Subcutaneous abdominal adipose tissue (tissue), 5 donors: ENCODE measurements at regions not wholly inside any gene's neighbourhood (a gene's known extent, or its start where the extent isn't known, plus 50 kb on each side); places are given as distances from the start of the nearest gene placed in this dataset.

Experiments
- H3K27ac ChIP-seq: one replicate; pipeline ENCODE4 v1.7.0; 2013; ENCODE audit warnings: low read depth, mild to moderate bottlenecking, inconsistent platforms, low read length, moderate library complexity
- H3K27me3 ChIP-seq, 5 donors: one replicate each; pipeline ENCODE4 v1.7.0; 2013; ENCODE audit warnings: low read length in 5 of 5, inconsistent platforms in 1 of 5; ENCODE audit not compliant: control insufficient read depth in 5 of 5, insufficient read depth in 4 of 5
- H3K36me3 ChIP-seq, 5 donors: one replicate each; pipeline ENCODE4 v1.7.0; 2013; ENCODE audit warnings: low read length in 5 of 5; ENCODE audit not compliant: control insufficient read depth in 5 of 5, insufficient read depth in 5 of 5
- H3K4me1 ChIP-seq, 5 donors: one replicate each; pipeline ENCODE4 v1.7.0; 2013; ENCODE audit warnings: low read length in 5 of 5, mild to moderate bottlenecking in 3 of 5, moderate library complexity in 1 of 5; ENCODE audit not compliant: control insufficient read depth in 5 of 5, insufficient read depth in 5 of 5
- H3K4me3 ChIP-seq, 5 donors: one replicate each; pipeline ENCODE4 v1.7.0; 2013; ENCODE audit warnings: low read length in 5 of 5, low read depth in 1 of 5
- H3K9ac ChIP-seq, 5 donors: one replicate each; pipeline ENCODE4 v1.7.0; 2013; ENCODE audit warnings: low read length in 5 of 5, mild to moderate bottlenecking in 4 of 5, moderate library complexity in 3 of 5
- H3K9me3 ChIP-seq, 5 donors: one replicate each; pipeline ENCODE4 v1.7.0; 2013; ENCODE audit warnings: low read length in 5 of 5; ENCODE audit not compliant: control insufficient read depth in 5 of 5
- donor health status: healthy.
- donor health status: healthy.
- donor health status: healthy.
- donor health status: healthy.
- donor health status: healthy.

GRCh38 chr18:7467708-7468466, 99.2 kb upstream of the PTPRM start:
- peaks cover 0 to 6% (median 0%) of the 10 kb centered on the region in 5 donors for H3K4me1 ChIP-seq
- H3K4me3 ChIP-seq = no peak overlapping the region
- no peaks in the 10 kb centered on the region for H3K9me3 ChIP-seq

GRCh38 chr18:7470101-7470500, 97.0 kb upstream of the PTPRM start:
- H3K4me3 ChIP-seq = no peak overlapping the region
- peaks cover 0 to 6% (median 0%) of the 10 kb centered on the region in 5 donors for H3K4me1 ChIP-seq
- H3K36me3 ChIP-seq = no peaks in the 10 kb centered on the region
- H3K9me3 ChIP-seq = no peaks in the 10 kb centered on the region
- no peak overlapping the region for H3K9ac ChIP-seq
- no peak overlapping the region for H3K27ac ChIP-seq
- H3K27me3 ChIP-seq = no peaks in the 10 kb centered on the region

More at GRCh38 chr18:7467708-7468466, 99.2 kb upstream of the PTPRM start:
- Histone ChIP-seq H3K27me3 (no peaks in the 10 kb centered on the region), H3K9ac (no peak overlapping the region), H3K27ac (no peak overlapping the region), H3K36me3 (no peaks in the 10 kb centered on the region)

- H3K9me3 ChIP-seq = no peaks in the 10 kb centered on the region
- H3K4me1 ChIP-seq = peaks cover 0 to 6% (median 0%) of the 10 kb centered on the region in 5 donors
- no peak overlapping the region for H3K9ac ChIP-seq
- H3K27ac ChIP-seq = no peak overlapping the region
- H3K4me3 ChIP-seq = no peak overlapping the region
- no peaks in the 10 kb centered on the region for H3K27me3 ChIP-seq
- no peaks in the 10 kb centered on the region for H3K36me3 ChIP-seq
These were observed 96.6 kb upstream of the PTPRM start for GRCh38 chr18:7470503-7470902.

GRCh38 chr18:7476386-7476785, 90.7 kb upstream of the PTPRM start:
- Histone ChIP-seq H3K9me3 (no peaks in the 10 kb centered on the region), H3K4me1 (peaks cover 0 to 11% (median 6%) of the 10 kb centered on the region in 5 donors), H3K4me3 (no peak overlapping the region), H3K27me3 (peaks cover 0 to 3% (median 0%) of the 10 kb centered on the region in 5 donors), H3K36me3 (no peaks in the 10 kb centered on the region), H3K9ac (no peak overlapping the region), H3K27ac (no peak overlapping the region)

- H3K9ac ChIP-seq = no peak overlapping the region
- no peak overlapping the region for H3K4me3 ChIP-seq
- H3K36me3 ChIP-seq = no peaks in the 10 kb centered on the region
- peaks cover 0 to 3% (median 0%) of the 10 kb centered on the region in 5 donors for H3K27me3 ChIP-seq
- peaks cover 0 to 11% (median 6%) of the 10 kb centered on the region in 5 donors for H3K4me1 ChIP-seq
- no peaks in the 10 kb centered on the region for H3K9me3 ChIP-seq
- no peak overlapping the region for H3K27ac ChIP-seq
These were observed 87.4 kb upstream of the PTPRM start for GRCh38 chr18:7479756-7480155.

- Histone ChIP-seq H3K36me3 (no peaks in the 10 kb centered on the region), H3K27ac (no peak overlapping the region), H3K9ac (no peak overlapping the region), H3K4me3 (no peak overlapping the region), H3K27me3 (peaks cover 0 to under 1% (median 0%) of the 10 kb centered on the region in 5 donors), H3K9me3 (no peaks in the 10 kb centered on the region), H3K4me1 (peaks cover 0 to 11% (median 6%) of the 10 kb centered on the region in 5 donors)
These were observed 86.2 kb upstream of the PTPRM start for GRCh38 chr18:7480879-7481278.

GRCh38 chr18:7482342-7482741, 84.8 kb upstream of the PTPRM start:
- no peak overlapping the region for H3K9ac ChIP-seq
- H3K27ac ChIP-seq = no peak overlapping the region
- H3K36me3 ChIP-seq = no peaks in the 10 kb centered on the region
- no peaks in the 10 kb centered on the region for H3K27me3 ChIP-seq
- H3K9me3 ChIP-seq = no peaks in the 10 kb centered on the region
- no peak overlapping the region for H3K4me3 ChIP-seq
- peaks cover 0 to 11% (median 6%) of the 10 kb centered on the region in 5 donors for H3K4me1 ChIP-seq

GRCh38 chr18:7485616-7486015, 81.5 kb upstream of the PTPRM start:
- Histone ChIP-seq H3K4me3 (no peak overlapping the region), H3K9ac (no peak overlapping the region), H3K27ac (no peak overlapping the region)

GRCh38 chr18:7488571-7488970, 78.5 kb upstream of the PTPRM start:
- H3K9me3 ChIP-seq = no peaks in the 10 kb centered on the region
- no peak overlapping the region for H3K9ac ChIP-seq
- H3K4me1 ChIP-seq = peaks cover 0 to 5% (median 0%) of the 10 kb centered on the region in 5 donors
- no peak overlapping the region for H3K4me3 ChIP-seq
- H3K36me3 ChIP-seq = no peaks in the 10 kb centered on the region
- no peaks in the 10 kb centered on the region for H3K27me3 ChIP-seq
- no peak overlapping the region for H3K27ac ChIP-seq

More at GRCh38 chr18:7485616-7486015, 81.5 kb upstream of the PTPRM start:
- no peaks in the 10 kb centered on the region for H3K9me3 ChIP-seq
- H3K36me3 ChIP-seq = no peaks in the 10 kb centered on the region
- no peaks in the 10 kb centered on the region for H3K27me3 ChIP-seq
- peaks cover 0 to 5% (median 0%) of the 10 kb centered on the region in 5 donors for H3K4me1 ChIP-seq

- Histone ChIP-seq H3K27me3 (no peaks in the 10 kb centered on the region), H3K9me3 (no peaks in the 10 kb centered on the region), H3K4me3 (no peak overlapping the region), H3K36me3 (no peaks in the 10 kb centered on the region), H3K9ac (no peak overlapping the region), H3K27ac (no peak overlapping the region), H3K4me1 (peaks cover 0 to 5% (median 0%) of the 10 kb centered on the region in 5 donors)
These were observed 77.0 kb upstream of the PTPRM start for GRCh38 chr18:7490104-7490503.
